ENCODE measurements at regions not wholly inside any gene's neighbourhood (a gene's known extent, or its start where the extent isn't known, plus 50 kb on each side); places are given as distances from the start of the nearest gene placed in this dataset.
"Not testable (repeated sequence)": the region's sequence is repeated elsewhere in the genome, so short reads cannot be mapped to it uniquely, and the experiment has no call there.

DNA sequence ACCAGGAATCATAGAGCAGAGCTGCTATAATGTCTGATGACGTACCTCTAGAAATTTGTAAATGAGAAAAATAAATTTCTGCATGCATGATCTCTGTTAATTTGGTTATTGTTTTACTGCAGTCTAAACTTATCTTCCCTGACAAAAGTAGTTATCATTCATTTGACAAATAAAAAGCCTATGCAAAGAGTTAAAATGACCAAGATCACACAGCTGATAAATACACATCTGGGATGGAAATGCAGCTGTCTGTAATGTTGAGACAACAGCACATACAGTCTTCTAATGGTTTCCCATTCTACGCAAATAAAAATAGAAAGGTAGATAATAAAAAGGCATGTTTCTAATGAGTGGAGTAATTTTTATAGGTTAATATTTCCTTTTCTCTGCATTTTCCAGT lies 225.1 kb upstream of the LUZP2 start:
- DNase-seq (ENCODE audit: low read depth) = no peak

DNA sequence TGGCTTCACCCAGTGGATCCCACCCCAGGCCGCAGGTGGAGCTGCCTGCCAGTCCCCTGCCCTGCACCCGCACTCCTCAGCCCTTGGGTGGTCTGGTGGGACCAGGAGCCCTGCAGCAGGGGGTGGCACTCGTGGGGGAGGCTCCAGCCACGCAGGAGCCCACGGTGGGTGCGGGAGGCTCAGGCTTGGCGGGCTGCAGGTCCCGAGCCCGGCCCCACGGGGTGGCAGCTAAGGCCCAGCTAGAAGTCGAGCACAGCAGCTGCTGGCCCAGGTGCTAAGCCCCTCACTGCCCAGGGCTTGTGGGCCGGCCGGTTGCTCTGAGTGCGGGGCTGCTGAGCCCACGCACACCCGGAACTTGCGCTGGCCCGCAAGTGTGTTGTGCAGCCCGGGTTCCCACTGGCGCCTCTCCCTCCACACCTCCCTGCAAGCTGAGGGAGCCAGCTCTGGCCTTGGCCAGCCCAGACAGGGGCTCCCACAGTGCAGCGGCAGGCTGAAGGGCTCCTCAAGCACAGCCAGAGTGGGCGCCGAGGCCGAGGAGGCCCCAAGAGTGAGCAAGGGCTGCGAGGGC lies 222.6 kb upstream of the LUZP2 start:
- DNase-seq (ENCODE audit: low read depth) = not testable (repeated sequence)

DNA sequence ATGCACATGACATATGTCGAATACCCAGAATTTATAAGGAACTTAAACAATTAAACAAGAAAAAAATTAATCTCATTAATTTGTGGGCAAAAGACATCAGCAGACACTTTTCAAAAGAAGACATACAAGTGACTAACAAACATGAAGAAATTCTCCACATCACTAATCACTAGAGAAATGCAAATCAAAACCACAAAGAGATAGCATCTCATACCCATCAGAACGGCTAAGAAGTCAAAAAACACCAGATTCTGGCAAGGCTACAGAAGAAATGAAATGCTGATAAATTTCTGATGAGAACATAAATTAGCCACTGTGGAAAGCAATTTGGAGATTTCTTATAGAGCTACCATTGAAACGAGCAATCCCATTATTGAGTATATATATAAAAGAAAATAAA lies 210.6 kb upstream of the LUZP2 start:
- DNase-seq (ENCODE audit: low read depth) = no peak

DNA sequence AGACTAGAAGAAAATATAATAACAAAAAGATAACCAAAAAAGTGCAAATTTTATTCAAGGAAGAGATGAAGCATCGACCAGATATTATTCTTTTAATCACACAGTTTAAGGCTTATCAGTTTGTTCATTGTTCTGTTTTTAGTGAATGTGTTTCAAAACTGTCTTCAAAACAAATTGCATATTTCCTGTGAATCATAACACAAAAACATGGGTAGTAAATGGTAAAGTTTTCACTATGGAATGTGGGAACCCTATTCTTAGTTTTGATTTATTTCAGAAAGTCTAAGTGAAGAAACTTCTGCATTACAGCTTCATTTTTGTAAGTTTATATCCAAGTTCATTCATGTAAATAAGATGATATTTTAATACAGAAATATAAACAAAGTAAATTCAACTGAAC lies 207.6 kb upstream of the LUZP2 start:
- no peak for DNase-seq (ENCODE audit: low read depth)

DNA sequence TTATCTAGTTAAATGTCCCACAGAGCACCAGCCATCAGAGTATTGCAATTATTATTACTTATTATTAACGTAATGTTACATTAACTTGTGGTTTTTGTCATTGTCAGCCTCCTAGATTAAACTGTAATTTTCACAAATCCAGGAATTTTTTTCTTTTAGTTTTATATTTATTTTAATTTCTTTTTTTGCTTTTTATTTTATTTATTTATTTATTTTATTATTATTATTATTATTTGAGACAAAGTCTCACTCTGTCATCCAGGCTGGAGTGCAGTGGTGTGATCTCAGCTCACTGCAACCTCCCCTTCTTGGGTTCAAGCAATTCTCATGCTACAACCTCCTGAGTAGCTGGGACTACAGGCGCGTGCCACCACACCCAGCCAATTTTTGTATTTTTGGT lies 202.9 kb upstream of the LUZP2 start:
- no peak for DNase-seq (ENCODE audit: low read depth)

DNA sequence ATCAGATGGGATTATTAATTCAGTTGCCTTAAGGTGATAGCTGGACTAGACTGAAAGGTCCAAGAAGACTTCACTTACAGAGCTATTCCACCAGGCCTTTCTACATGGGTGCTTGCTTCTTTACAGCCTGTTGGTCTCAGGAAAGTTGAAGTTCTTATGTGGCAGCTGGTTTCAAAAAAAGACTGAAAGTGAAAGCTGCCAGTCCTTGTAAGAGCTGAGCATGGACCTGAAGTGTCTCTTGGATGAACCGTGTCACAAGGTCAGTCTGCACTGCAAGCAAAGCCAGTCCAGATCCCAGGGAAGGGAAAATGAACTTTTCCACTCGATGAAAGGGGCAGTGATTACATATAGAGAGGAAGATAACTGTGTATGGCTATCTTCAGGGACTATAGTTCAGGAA lies 201.5 kb upstream of the LUZP2 start:
- DNase-seq (ENCODE audit: low read depth) = no peak

DNA sequence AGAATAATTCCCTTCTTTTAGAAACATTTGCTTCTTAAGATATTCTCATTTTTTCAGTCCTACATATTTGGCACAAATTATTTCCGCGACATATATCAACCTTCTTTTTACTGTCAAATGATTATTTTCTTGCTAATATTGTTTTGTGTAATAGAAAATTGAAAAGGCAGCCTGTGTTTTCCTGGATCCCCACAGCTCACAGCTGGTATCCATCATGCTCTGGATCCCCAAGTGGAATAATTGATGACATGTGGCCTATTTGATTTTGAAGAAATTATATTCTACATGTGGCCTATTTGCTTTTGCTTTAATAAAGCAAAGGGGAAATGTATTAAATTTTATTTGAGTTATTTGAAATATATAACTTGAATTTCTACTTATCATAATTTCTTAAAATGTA lies 199.4 kb upstream of the LUZP2 start:
- no peak for DNase-seq (ENCODE audit: low read depth)

DNA sequence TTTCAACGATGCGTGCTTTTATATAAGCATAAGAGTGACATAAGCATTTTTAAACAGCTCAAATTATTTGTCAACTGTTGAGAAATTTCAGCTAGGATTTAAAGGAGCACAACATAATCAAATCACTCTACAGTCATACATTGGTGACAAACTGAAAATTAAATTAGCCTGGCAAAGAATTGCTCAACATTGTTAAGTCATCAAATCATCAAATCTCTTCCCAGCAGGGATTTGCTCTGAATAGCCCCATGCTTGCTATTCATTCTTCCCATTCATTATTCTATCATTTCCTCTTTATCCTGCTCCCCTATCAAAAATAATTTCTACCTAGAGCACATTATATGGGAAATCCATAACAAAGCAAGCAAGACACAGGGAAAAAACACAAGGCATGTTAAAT lies 198.7 kb upstream of the LUZP2 start:
- DNase-seq (ENCODE audit: low read depth) = no peak

DNA sequence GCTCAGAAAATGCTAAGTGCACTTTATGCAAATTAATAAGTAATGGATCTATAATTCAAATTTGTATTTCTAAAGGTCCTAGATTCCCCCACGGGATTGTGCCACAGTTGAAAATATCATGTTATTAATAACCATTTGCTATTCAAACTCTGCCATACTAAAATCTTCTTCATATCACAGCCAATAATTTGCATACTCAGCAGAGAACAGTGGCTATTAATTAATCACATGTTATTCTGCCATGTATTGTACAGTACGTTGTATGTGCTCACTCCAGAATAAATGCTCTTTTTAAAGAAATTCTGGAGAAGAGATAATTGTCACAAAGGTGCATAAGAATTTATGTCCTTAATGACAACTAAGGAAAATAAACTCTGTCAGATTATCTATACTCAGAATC lies 184.9 kb upstream of the LUZP2 start:
- DNase-seq (ENCODE audit: low read depth) = no peak

DNA sequence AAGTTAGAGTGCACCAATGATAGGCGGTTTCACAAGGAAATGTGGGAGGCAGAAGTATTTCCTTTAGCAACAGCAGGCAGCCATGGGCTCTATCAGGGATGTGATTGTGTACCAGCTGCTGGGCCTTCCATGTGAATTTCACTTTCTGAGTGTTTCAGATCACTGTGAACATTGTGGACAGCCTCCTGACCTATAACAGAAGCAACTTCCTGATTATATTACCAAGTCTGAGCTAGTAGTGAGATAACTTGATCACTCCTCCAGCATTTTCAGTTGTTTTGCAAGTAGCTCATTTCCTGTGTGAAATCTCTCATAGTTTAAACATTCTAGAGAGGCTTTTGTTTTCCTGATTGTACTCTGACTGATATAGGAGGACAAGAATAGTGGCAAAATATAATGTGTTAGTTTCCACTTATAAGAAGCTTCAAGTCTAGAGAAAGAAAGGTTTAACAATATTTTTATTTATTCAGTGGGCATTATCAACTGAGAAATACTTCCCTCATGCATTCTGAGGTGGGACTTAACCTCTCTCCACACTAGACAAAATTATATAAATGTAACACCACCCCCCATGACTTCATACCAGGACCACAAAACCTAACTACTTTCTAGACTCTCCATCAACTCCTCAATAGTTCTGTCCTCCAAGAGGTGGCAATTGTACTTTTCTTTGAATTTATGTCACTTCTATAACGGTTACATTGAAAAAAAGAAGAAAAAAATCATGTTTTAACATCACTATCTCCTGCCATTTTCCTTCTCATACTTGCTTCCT lies 184.2 kb upstream of the LUZP2 start:
- no peak for DNase-seq (ENCODE audit: low read depth)

DNA sequence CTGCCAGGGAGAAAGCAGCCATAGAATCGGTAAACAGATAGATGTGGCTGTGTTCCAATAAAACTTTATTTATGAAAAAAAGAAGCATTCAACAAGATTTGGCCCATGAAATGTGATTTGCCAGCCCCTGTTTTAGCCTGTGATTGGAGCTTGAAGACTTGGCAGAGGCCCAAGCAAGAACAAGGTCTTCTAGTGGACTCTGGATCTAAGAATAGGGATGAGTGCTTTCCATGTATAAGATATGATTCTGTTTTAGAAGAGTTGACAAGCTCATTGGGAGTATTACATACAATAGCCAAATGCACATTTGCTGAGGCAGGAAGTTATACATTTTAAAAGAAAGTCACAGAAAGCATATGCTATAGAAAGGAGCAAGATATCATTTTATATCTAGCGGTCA lies 175.6 kb upstream of the LUZP2 start:
- no peak for DNase-seq (ENCODE audit: low read depth)

DNA sequence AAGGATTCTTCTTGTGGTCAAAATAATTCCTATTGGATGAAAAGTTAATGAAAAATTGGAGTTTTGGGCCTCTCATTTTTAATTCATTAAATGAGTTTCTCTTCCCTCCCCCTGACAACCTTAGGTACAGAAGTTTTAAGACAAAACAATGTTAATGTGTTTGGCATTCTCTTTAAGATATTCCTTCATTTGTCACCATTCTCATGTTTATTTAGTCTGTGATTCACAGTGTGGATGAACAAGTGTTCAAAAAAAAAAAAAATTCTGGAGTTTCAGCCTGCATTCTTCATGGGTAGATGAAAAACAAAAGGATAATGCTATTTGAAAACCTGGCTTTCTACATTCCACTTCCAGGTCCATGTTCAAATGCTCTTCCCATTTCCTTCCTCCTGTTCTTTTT lies 172.6 kb upstream of the LUZP2 start:
- no peak for DNase-seq (ENCODE audit: low read depth)

DNA sequence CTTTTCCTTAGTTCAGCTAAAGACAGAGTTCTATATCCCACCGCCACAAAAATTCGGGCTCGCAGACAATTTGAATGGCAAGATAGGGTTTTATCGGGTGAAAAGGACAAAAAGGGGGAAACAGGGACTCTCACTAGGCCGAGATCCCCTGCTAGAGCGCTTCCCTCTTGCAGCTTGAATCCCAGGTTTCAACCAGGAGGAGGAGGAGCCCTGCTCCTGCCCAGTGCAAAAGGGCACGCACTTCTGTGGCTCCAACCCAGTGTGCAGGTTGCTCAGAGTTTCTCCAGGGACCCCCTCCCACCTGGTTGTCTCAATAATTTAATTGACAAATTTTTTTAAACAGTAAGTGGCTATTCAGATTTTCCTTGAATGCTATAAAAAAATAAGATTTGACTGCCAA lies 152.6 kb upstream of the LUZP2 start:
- DNase-seq (ENCODE audit: low read depth) = no peak

DNA sequence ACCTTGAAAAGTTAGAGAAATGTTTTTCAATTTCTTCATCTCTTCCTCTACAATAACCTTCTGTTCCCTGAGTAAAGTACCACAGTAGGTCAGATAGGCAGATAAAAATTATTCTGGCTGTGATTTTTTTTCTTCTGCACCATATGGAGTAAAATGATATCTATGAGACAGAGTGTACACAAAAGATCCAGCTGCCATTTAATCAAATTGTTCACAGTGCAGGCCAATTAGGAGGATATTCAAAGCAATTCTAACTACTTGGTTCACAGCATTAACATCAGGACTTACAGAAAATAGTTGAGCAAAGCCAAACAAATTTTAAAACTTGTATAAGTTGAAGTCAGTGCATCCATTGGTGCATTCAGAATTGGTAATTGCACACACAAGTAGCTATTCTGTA lies 147.9 kb upstream of the LUZP2 start:
- no peak for DNase-seq (ENCODE audit: low read depth)

DNA sequence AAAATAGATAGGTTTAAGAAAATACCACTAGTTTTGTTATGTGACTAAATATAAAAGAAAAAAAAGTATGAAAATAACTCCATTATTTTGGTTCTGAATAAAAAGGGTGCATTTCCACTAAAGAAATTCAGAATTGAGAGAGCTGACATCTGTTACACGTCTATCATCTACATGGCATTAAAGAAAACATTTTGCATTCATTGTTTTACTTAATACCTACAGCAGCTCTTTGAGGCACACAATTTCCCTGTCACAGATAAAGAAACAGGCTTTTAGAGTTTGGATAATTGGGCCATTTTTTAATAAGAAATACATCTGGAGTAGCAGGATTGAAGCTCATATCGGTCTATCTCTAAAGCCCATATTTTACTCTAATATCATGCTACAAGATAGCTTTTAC lies 145.7 kb upstream of the LUZP2 start:
- no peak for DNase-seq (ENCODE audit: low read depth)

DNA sequence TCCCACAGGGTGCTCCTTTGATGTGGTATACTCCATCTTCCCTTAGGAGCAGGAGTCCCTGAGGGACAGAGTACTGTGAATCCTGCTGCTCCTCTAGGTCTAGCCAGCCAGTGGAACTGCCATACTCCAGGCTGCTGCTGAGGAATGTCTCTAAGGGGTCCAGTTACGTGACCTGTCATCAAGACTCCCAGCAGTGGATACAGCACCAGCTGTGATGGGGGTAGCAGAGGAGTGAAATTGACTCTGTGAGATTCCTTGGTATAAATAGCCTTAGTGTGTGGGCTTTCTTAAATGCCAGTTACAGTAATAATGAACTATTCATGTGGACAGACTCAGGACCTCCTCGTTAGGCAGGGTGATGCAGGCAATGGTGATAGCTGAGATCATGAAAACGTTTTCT lies 140.4 kb upstream of the LUZP2 start:
- no peak for DNase-seq (ENCODE audit: low read depth)

DNA sequence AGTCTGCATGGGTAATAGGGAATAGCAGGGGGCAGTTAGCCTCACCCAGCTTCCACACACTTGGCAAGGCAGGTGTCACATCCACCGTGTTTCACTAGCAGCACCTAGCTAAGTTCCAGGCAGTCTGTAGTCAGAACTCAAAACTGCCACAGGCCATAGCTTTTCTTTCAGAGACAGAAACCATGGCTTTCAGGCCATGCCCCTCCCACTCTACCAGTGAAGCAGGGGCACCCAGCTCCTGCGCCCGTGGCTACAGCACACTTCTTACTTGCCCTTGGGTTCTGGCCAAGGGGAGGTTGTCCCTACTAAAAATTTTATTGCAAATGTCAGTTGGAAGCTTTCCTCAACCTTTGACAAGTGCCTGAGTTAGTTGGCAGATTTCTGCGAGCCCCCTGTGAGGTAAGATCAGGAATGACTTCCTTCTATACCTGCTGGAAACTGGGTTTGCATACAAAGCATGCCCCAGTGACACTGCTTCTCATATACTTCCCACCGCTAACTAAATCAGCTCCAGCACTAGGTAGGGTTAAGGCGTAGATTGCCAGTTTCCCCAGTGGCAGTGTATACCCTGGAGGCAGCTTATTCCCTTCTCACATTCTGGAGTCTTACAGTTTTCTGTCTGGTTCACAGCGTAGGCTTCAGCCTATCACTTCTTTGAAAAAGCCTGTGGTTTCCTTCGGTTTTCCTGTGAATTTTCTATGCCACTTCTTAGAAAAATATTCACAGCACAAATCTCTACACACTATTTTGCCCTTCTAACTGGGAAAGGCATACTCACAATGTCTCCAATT lies 139.0 kb upstream of the LUZP2 start:
- DNase-seq (ENCODE audit: low read depth) = no peak

DNA sequence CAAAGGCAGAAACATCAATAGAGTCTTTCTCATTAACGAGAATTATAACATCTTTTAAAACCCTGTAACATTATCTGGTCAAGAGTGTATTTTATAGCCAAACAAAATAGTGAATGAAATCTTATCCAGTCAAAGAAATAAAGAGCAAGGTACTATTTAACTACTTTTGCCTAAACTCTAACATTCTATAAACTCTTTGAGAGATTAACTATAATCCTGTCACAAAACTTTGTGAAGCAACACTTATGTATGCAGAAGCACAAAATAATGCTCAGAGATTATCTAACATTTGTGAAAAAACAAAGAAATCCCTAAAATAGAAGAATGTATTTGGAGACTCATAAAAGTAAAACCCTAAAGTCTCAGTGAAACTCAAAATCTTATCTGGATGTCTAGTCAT lies 124.4 kb upstream of the LUZP2 start:
- no peak for DNase-seq (ENCODE audit: low read depth)

DNA sequence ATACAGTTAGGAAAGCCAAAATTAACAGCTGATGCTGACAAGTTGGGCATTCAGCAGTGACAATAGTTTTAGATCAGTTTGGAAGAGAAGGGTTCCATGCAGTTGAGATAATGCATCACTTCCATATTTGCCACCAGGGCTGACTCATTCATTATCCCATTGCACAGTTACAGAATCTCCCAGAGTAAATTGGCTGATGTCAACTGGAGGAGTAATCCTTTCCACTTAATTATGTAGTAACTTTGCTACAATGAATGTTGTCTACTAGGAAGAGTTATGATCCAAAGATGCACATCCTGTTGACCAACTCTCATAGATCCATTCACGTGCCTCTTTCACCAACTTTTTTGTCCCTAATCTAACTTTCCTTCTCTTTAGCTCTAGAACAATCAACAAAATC lies 123.3 kb upstream of the LUZP2 start:
- DNase-seq (ENCODE audit: low read depth) = no peak

DNA sequence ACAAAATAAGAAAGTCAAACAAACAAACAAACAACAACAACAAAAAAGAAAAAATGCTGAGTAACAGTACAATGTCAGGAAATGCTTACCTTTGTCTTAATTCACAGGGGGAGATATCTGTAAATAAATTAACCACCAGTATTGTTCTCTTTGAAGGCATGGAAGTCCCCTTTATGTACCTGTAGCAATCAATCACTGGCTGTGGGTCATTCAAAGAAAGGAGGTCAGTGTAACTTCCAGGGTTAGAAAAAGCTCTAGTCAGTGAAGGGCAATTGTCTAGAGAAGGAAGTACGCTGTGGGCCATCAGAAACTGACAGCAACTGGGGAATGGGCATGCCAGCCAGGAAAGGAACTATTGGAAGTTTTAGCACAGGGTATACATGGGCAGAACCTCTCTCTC lies 121.5 kb upstream of the LUZP2 start:
- DNase-seq (ENCODE audit: low read depth) = no peak

DNA sequence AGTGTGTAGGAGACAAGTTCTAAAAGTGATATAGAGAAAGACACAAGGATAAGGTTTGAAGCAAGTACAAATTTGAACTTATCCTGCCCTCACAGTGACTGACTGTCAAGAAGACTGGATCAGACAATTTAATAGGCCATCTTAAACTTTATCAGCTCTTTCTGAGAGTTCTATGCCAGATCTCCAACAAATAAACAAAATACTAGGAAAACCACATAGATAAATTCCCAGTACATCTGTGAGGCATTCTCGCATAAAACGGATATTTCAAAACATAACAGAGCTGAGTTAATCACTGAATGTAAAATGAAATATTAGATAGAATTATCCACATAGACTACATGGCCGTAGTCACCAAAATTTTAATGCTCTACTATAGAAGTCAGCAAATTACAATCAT lies 120.9 kb upstream of the LUZP2 start:
- no peak for DNase-seq (ENCODE audit: low read depth)

DNA sequence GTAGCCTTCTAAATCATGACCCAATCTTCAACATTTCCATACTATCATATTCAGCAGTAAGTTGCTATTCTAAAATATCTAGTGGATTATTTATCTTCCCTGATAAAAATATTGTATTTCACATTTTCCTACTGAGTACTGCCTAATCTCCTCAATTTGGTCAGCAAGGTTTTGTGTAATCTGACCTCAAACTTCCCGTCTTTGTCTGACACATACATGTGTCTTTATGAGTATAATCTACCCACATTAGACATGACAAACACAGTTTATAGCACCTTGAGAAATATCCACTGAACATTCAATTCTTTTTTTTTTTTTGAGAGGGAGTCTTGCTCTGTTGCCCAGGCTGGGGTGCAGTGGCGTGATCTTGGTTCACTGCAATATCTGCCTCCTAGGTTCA lies 113.7 kb upstream of the LUZP2 start:
- DNase-seq (ENCODE audit: low read depth) = no peak

DNA sequence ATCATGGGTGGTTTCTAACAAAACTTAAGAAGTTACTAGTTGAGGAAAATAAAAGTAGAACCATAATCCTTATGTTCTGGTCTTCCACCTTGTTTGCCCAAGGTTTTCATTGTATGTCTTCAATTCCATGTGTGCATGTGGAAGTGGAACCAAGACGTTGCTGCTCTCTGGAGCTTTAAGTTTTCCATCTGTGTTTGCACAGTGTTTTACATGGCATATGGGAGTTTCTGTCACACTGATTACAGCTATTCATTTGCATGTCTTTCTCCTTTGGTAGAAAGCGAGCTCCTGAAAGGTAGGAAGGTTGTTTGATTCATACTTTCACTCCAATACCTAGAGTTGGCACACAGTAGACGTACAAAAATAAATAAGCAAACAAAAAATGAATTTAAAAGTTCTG lies 112.6 kb upstream of the LUZP2 start:
- no peak for DNase-seq (ENCODE audit: low read depth)

Measured in fibroblast of the conjunctiva (primary cell).